CD4-positive, alpha-beta T cell treated with Interleukin-15 for 1 hour (primary cell): ENCODE measurements at regions not wholly inside any gene's neighbourhood (a gene's known extent, or its start where the extent isn't known, plus 50 kb on each side); places are given as distances from the start of the nearest gene placed in this dataset.
"Not testable (repeated sequence)": the region's sequence is repeated elsewhere in the genome, so short reads cannot be mapped to it uniquely, and the experiment has no call there.

Experiments used
- DNase-seq: peaks from one replicate; pipeline ENCODE4 v3.0.0-alpha.2; 2020

- DNase-seq = no peak
Observed at GRCh38 chr20:19120569-19120968, 91.9 kb upstream of the SLC24A3 start.

DNA sequence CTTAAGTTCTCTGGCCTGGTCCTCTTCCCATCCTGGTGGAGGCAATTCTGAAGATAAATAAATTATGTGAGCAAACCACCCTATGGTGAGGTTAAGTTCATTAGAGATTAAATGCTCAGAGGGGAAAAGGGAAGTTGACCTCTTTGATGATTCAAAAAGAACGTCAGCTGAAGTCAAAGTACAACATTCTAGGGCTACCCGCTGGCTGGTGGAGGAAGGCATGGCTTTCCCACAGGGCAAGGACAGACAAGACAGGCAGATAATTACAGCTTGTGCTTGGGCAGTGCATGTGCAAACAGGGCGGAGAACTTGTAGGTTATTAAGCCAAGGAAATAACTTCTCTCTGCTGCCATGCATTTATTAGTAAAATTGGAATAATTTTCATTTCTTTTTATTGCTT, 91.0 kb upstream of the SLC24A3 start:
- no peak for DNase-seq

DNA sequence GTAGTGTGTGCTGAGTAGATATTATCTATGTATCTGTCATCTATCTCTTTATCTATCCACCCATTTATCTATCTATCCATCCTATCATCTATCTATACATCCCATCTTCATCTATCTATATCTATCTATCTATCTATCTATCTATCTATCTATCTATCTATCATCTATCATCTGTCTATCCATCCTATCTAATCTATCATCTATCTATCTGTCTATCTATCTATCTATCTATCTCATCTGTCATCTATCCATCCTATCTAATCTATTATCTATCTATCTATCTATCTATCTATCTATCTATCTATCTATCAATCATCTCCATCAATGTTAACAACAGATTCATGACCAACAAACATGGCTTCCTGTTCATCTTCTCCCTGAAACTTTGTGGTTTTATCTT, 90.5 kb upstream of the SLC24A3 start:
- DNase-seq = no peak

DNA sequence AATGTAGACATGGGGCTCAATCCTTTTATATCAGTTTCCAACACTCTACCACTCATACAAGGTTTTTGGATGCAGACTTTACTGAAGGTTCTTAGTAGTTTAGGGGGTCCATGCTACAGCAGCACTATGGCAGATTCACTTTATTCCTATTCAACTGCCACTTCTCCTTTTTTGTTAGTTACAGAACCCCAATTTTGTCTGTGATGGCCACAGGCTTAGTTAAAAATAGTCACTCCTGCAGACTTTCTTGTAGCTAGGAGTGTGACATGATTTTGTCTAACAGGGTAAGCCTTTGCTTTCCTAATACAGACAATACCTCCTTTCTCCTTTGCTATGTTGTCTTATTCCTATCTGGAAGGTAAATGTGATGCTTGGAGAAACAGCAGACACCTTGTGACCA, 90.0 kb upstream of the SLC24A3 start:
- DNase-seq = no peak

DNA sequence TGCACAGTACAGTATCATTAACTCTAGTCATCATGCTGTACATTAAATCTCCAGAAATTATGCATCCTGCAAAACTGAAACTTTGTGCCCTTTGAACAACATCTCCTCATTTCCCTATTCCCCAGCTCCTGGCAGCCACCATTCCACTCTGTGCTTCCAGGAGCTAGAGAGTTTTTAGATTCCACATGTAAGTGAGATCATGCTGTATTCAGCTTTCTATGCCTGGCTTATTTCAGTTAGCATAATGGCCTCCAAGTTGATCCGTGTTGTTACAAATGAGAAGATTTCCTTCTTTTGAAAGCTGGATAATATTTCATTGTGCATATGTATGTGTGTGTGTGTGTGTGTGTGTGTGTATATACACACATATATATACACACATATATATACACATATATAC, 86.9 kb upstream of the SLC24A3 start:
- no peak for DNase-seq

DNA sequence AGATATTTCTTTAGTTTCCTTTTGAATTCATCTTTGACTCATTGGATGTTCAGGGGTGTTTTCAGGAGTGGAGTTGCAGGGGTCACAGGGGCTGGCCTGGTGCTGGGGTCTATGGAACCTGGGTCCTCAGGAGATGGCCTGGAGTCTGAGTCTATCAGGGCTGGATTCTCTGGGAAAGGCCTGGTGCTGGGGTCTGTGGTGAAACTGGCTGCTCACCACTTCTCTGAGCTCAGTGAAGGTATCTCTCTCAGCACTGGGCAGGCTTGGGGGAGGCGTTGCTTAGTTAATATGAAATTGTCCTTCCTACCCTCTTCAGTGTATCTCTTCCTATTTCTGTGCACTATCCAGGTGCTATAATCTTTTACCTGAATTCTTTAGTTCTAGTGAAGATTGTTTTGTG, 83.1 kb upstream of the SLC24A3 start:
- DNase-seq = no peak

- no peak for DNase-seq
Observed at GRCh38 chr20:19129976-19130612, 82.3 kb upstream of the SLC24A3 start.

DNA sequence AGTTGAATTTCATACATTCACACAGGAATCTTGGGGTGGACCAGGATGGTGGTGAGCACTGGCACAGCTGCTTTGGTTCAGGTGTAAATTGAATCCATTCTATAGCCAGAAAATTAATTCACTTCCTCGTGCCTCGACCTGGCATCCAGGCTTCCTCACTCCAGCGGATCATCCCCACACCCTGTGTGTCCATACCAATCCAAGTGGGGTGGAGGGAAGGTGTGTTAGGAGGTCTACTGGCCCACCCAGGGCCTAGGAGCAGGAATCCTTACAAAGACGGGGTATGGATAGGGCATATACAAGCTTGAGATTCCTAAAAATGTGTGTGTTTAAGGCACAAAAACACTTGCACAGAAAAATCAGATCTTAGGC, 81.8 kb upstream of the SLC24A3 start:
- no peak for DNase-seq

DNA sequence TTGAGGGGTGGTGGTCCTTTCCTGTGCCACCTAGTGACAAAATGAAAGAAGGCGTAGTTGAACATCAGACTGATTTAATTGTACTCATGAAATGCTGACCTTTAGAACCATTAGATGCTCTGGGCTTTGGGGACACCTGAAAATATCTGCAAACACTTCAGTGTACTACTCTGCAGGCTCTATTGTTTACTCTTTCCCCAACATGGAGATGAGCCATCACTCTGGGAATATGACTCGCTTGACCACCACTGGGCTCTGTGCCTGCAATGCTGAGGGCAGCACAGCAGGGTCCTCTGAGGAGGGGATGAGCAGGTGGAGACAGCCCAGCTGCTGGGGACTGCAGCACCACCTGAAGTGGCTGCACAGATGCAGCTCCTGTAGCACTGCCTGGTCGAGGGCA, 74.8 kb upstream of the SLC24A3 start:
- DNase-seq = no peak

DNA sequence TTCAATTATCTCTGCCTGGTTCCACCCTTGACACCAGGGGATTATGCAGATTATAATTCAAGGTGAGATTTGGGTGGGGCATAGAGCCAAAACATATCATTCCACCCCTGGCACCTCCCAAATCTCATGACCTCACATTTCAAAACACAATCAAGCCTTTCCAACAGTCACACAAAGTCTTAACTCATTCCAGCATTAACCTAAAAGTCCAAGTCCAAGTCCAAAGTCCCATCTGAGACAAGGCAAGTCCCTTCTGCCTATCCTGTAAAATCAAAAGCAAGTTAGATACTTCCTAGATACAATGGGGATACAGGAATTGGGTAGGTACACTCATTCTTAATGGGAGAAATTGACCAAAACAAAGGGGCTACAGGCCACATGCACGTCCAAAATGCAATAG, 73.7 kb upstream of the SLC24A3 start:
- no peak for DNase-seq

DNA sequence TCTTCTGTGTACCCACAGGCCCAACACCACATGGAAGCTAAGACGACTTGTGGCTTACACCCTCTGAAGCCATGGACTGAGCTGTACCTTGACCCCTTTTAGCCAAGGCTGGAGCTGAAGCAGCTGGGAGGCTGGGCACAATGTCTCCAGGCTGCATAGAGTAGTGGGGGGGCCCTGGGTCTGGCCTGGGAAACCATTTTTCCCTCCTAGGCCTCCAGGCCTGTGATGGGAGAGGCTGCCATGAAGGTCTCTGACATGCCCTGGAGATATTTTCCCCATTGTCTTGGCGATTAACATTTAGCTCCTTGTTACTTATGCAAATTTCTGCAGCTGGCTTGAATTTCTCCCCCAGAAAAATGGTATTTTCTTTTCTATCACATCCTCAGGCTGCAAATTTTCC, 72.9 kb upstream of the SLC24A3 start:
- not testable (repeated sequence) for DNase-seq

DNA sequence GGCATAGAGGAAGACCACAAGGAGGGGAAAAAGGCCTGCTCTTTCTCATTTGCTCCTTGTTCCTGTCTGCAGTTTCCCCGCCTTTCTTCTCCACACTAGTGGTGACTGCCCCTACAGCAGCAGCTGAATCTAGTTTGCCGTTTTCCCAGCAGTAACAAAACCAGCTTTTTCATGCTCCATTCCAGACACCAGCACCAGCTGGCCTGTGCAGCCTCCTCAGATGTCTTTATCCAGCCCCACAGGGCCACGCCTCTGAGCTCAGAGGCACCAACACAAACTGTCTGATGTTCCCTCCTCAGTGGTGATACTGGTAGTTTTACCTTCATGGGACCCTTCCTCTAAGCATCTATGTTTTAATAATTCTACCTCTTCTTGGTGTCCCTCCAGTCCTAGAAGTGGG, 70.4 kb upstream of the SLC24A3 start:
- no peak for DNase-seq

DNA sequence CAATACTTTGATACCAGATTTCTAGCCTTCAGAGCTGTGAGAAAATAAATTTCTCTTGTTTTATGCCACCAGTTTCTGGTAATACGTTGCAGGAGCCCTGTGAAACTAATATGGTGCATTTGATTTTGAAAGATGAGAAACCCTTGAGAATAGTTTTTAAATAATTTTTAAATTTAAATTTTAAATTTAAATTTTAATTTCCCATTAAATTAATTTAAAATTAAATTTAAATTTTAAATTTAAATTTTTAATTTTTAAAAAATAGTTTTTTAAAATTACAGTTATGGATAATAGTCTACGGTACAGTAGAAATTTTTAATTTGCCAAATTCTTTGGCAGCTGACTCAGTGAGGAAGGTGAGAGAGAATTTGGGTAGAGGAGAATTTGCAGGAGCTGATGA, 68.6 kb upstream of the SLC24A3 start:
- DNase-seq = no peak

GRCh38 chr20:19161336-19161735, 51.1 kb upstream of the SLC24A3 start:
- DNase-seq = no peak
